ENCODE measurements at regions not wholly inside any gene's neighbourhood (a gene's known extent, or its start where the extent isn't known, plus 50 kb on each side); places are given as distances from the start of the nearest gene placed in this dataset.

GRCh38 chr10:131777162-131777561 is 123.6 kb upstream of the PPP2R2D start:
- in situ Hi-C loops (cut with HindIII; ENCODE audit: extremely low pct_ligation_motif_present, low pct_unique_long_range_greater_than_20kb) = no loop called here
- Histone ChIP-seq H3K27me3 (ENCODE audit: control insufficient read depth in 1 of 2, insufficient read depth in 2 of 2, low read length in 2 of 2) (peaks cover under 1 to 22% of the 10 kb centered on the region in 2 experiments; a peak in 4 of 5 replicates), H4K20me1 (ENCODE audit: insufficient read depth, low read length) (no peaks in the 10 kb centered on the region), H3K36me3 (replicated peaks in 1 of 2; ENCODE audit: control insufficient read depth in 1 of 2, insufficient read depth in 2 of 2, low read length in 2 of 2) (no peaks in the 10 kb centered on the region), H3K79me2 (ENCODE audit: insufficient read depth, low read length) (no peaks in the 10 kb centered on the region), H3K4me3 (replicated peaks in 1 of 3; ENCODE audit: insufficient read depth in 1 of 3, low read depth in 2 of 3, low read length in 3 of 3) (no peak overlapping the region), H3K4me2 (ENCODE audit: low read depth, low read length) (no peak overlapping the region), H3K9ac (ENCODE audit: insufficient read depth, low read depth, low read length) (no peak overlapping the region), H3K9me3 (ENCODE audit: low read length) (peaks cover 33% of the 10 kb centered on the region), H2AFZ (ENCODE audit: low read length) (no peak overlapping the region), H3K4me1 (ENCODE audit: insufficient read depth, low read length) (no peaks in the 10 kb centered on the region), H3K27ac (ENCODE audit: extremely low read length, insufficient read depth, low read length) (no peak overlapping the region)
- 30% methylated on average over 5 of the region's 5 CpGs for WGBS (ENCODE audit: low lambda C conversion rate)
- no TSS peak for BruUV-seq (replicated peaks)
- no peak for FAIRE-seq
- intact Hi-C loops (cut with micrococcal nuclease; ENCODE audit: unreplicated experiment) = no loop called here
- no peak for ATAC-seq
- peak; percentile 48; the same call in 1 of the 2 replicates for TF ChIP-seq ZNF562 (CRISPR knock-in tag; IDR thresholded peaks at IDR 0.05; ENCODE audit: borderline replicate concordance)
- no peak for TF ChIP-seq ARID4A (CRISPR knock-in tag; IDR thresholded peaks at IDR 0.05; ENCODE audit: borderline replicate concordance)
- POLR2A ChIA-PET = no interaction called here
- no peak for DNase-seq (ENCODE audit: low spot score)
- CTCF ChIA-PET (ENCODE audit: low intra/inter-chr PET ratio, low total read pairs) = no interaction called here

DNA sequence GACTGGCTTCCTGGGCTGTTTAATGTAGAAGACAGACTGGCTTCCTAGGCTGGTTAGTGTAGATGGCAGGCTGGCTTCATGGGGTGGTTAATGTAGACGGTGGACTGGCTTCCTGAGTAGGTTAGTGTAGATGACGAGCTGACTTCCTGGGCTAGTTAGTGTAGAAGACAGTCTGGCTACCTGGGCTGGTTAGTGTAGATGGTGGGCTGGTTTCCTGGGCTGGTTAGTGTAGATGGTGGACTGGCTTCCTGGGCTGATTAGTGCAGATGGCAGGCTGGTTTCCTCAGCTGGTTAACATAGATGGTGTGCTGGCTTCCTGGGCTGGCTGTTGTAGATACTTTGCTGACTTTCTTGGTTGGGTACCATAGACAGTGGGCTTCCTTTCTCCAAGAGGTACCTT is 122.9 kb upstream of the PPP2R2D start:
- no peak overlapping the region for H3K27ac ChIP-seq (ENCODE audit: extremely low read length, insufficient read depth, low read length)
- no peak overlapping the region for H3K9ac ChIP-seq (ENCODE audit: insufficient read depth, low read depth, low read length)
- peaks cover 0 to 15% of the 10 kb centered on the region in 2 experiments; a peak in 2 of 5 replicates for H3K27me3 ChIP-seq (ENCODE audit: control insufficient read depth in 1 of 2, insufficient read depth in 2 of 2, low read length in 2 of 2)
- H3K4me2 ChIP-seq (ENCODE audit: low read depth, low read length) = no peak overlapping the region
- no peaks in the 10 kb centered on the region for H3K79me2 ChIP-seq (ENCODE audit: insufficient read depth, low read length)
- H3K36me3 ChIP-seq (replicated peaks in 1 of 2; ENCODE audit: control insufficient read depth in 1 of 2, insufficient read depth in 2 of 2, low read length in 2 of 2) = no peaks in the 10 kb centered on the region
- DNase-seq (ENCODE audit: low spot score) (no peak), FAIRE-seq (no peak), ATAC-seq (no peak)
- intact Hi-C loops (cut with micrococcal nuclease; ENCODE audit: unreplicated experiment) = no loop called here
- ChIA-PET POLR2A (no interaction called here), CTCF (ENCODE audit: low intra/inter-chr PET ratio, low total read pairs) (no interaction called here)
- no peaks in the 10 kb centered on the region for H3K4me1 ChIP-seq (ENCODE audit: insufficient read depth, low read length)
- H3K9me3 ChIP-seq (ENCODE audit: low read length) = peaks cover 38% of the 10 kb centered on the region
- no peak overlapping the region for H2AFZ ChIP-seq (ENCODE audit: low read length)
- in situ Hi-C loops (cut with HindIII; ENCODE audit: extremely low pct_ligation_motif_present, low pct_unique_long_range_greater_than_20kb) = no loop called here
- no TSS peak for BruUV-seq (replicated peaks)
- H4K20me1 ChIP-seq (ENCODE audit: insufficient read depth, low read length) = no peaks in the 10 kb centered on the region
- WGBS (ENCODE audit: low lambda C conversion rate) = 26% methylated on average over 2 of the region's 2 CpGs
- H3K4me3 ChIP-seq (replicated peaks in 1 of 3; ENCODE audit: insufficient read depth in 1 of 3, low read depth in 2 of 3, low read length in 3 of 3) = no peak overlapping the region
- TF ChIP-seq GPBP1L1 (CRISPR knock-in tag; IDR thresholded peaks at IDR 0.05) = no peak
- TF ChIP-seq RBAK (CRISPR knock-in tag; IDR thresholded peaks at IDR 0.05) = no peak
- no peak for TF ChIP-seq ZNF343 (CRISPR knock-in tag; IDR thresholded peaks at IDR 0.05)
- no peak for TF ChIP-seq GATAD2A (CRISPR knock-in tag; IDR thresholded peaks at IDR 0.05)
- TF ChIP-seq ZNF749 (CRISPR knock-in tag; IDR thresholded peaks at IDR 0.05; ENCODE audit: borderline replicate concordance) = no peak
- TF ChIP-seq ZBTB44 (CRISPR knock-in tag; IDR thresholded peaks at IDR 0.05) = no peak
- TF ChIP-seq ZKSCAN1 (IDR thresholded peaks at IDR 0.05; ENCODE audit: low read length) = no peak
- no peak for TF ChIP-seq SP1 (IDR thresholded peaks at IDR 0.05)
- TF ChIP-seq SP1 (CRISPR knock-in tag; IDR thresholded peaks at IDR 0.05) = no peak
- TF ChIP-seq ZKSCAN5 (CRISPR knock-in tag; IDR thresholded peaks at IDR 0.05) = no peak
